ENCODE measurements at regions not wholly inside any gene's neighbourhood (a gene's known extent, or its start where the extent isn't known, plus 50 kb on each side); places are given as distances from the start of the nearest gene placed in this dataset.
"Not testable (repeated sequence)": the region's sequence is repeated elsewhere in the genome, so short reads cannot be mapped to it uniquely, and the experiment has no call there.

GRCh38 chrX:56026815-56027214 lies 205.3 kb upstream of the KLF8 start:
- ChIA-PET CTCF (no interaction called here), POLR2A (no interaction called here)
- Mint-ChIP-seq H3K4me3 (no peak overlapping the region), H3K4me1 (peaks cover 16% of the 10 kb centered on the region), H3K9me3 (peaks cover 2% of the 10 kb centered on the region), H3K36me3 (ENCODE audit: low read depth) (no peaks in the 10 kb centered on the region), H3K27me3 (no peaks in the 10 kb centered on the region), H3K27ac (no peak overlapping the region)
- no peak for TF ChIP-seq CTCF (IDR thresholded peaks at IDR 0.05)
- intact Hi-C loops (cut with micrococcal nuclease) = loop anchor here (10.0 kb wide), 1 partner anchor 208 kb away; the partner anchor contains the start of gene KLF8
- DNase-seq (no peak), ATAC-seq (ENCODE audit: low read depth) (no peak)

- no peak overlapping the region for H3K27ac Mint-ChIP-seq
- no peak overlapping the region for H3K4me3 Mint-ChIP-seq
- POLR2A ChIA-PET = no interaction called here
- DNase-seq (no peak), ATAC-seq (ENCODE audit: low read depth) (no peak)
- H3K4me1 Mint-ChIP-seq = peaks cover 31% of the 10 kb centered on the region
- intact Hi-C loops (cut with micrococcal nuclease) = loop anchor here (10.0 kb wide), 1 partner anchor 206 kb away; the partner anchor contains the start of gene KLF8
- H3K9me3 Mint-ChIP-seq = peaks cover 2% of the 10 kb centered on the region
- no peaks in the 10 kb centered on the region for H3K36me3 Mint-ChIP-seq (ENCODE audit: low read depth)
- TF ChIP-seq CTCF (IDR thresholded peaks at IDR 0.05) = no peak
- H3K27me3 Mint-ChIP-seq = no peaks in the 10 kb centered on the region
- CTCF ChIA-PET = no interaction called here
Measured at GRCh38 chrX:56029188-56029587, 203.0 kb upstream of the KLF8 start.

- Mint-ChIP-seq H3K27ac (no peak overlapping the region), H3K27me3 (no peaks in the 10 kb centered on the region), H3K9me3 (peaks cover 2% of the 10 kb centered on the region), H3K4me1 (peaks cover 26% of the 10 kb centered on the region), H3K4me3 (no peak overlapping the region), H3K36me3 (ENCODE audit: low read depth) (no peaks in the 10 kb centered on the region)
- TF ChIP-seq CTCF (IDR thresholded peaks at IDR 0.05) = no peak
- no peak for DNase-seq
- POLR2A ChIA-PET = no interaction called here
- intact Hi-C loops (cut with micrococcal nuclease) = loop anchor here (5.0 to 10.0 kb wide), 2 partner anchors 38 to 205 kb away; partner anchors contain the start of gene KLF8
- CTCF ChIA-PET = no interaction called here
- no peak for ATAC-seq (ENCODE audit: low read depth)
Measured at GRCh38 chrX:56029691-56030090, 202.5 kb upstream of the KLF8 start.

GRCh38 chrX:56031409-56031808 lies 200.7 kb upstream of the KLF8 start:
- Mint-ChIP-seq H3K36me3 (ENCODE audit: low read depth) (no peaks in the 10 kb centered on the region), H3K4me3 (no peak overlapping the region), H3K27me3 (no peaks in the 10 kb centered on the region), H3K4me1 (peaks cover 22% of the 10 kb centered on the region), H3K9me3 (peaks cover 4% of the 10 kb centered on the region), H3K27ac (no peak overlapping the region)
- CTCF ChIA-PET = no interaction called here
- intact Hi-C loops (cut with micrococcal nuclease) = loop anchor here (5.0 kb wide), 1 partner anchor 36 kb away; no protein-coding TSS in a partner anchor
- ATAC-seq (ENCODE audit: low read depth) (no peak), DNase-seq (no peak)
- TF ChIP-seq CTCF (IDR thresholded peaks at IDR 0.05) = no peak
- POLR2A ChIA-PET = no interaction called here

- intact Hi-C loops (cut with micrococcal nuclease) = loop anchor here (5.0 kb wide), 1 partner anchor 34 kb away; no protein-coding TSS in a partner anchor
- ChIA-PET CTCF (no interaction called here), POLR2A (no interaction called here)
- ATAC-seq (ENCODE audit: low read depth) (peak; percentile 52), DNase-seq (no peak)
- Mint-ChIP-seq H3K36me3 (ENCODE audit: low read depth) (peaks cover 3% of the 10 kb centered on the region), H3K4me3 (no peak overlapping the region), H3K9me3 (peaks cover 6% of the 10 kb centered on the region), H3K4me1 (peaks cover 20% of the 10 kb centered on the region), H3K27ac (no peak overlapping the region), H3K27me3 (no peaks in the 10 kb centered on the region)
- no peak for TF ChIP-seq CTCF (IDR thresholded peaks at IDR 0.05)
Measured at GRCh38 chrX:56033495-56034180, 198.5 kb upstream of the KLF8 start.

- H3K4me3 Mint-ChIP-seq; DNase-seq; H3K27me3 Mint-ChIP-seq; H3K4me1 Mint-ChIP-seq; H3K9me3 Mint-ChIP-seq; CTCF ChIA-PET; H3K27ac Mint-ChIP-seq; intact Hi-C loops (cut with micrococcal nuclease); POLR2A ChIA-PET; ATAC-seq (ENCODE audit: low read depth): not testable (repeated sequence)
- peaks cover 19% of the 10 kb centered on the region for H3K36me3 Mint-ChIP-seq (ENCODE audit: low read depth)
Measured at GRCh38 chrX:56052673-56053330, 179.4 kb upstream of the KLF8 start.
